Mesenchymal stem cell (in vitro differentiated cells and primary cell): ENCODE measurements at regions not wholly inside any gene's neighbourhood (a gene's known extent, or its start where the extent isn't known, plus 50 kb on each side); places are given as distances from the start of the nearest gene placed in this dataset.

Experiments
- DNase-seq: peaks from one replicate; pipeline ENCODE4 v3.0.0-alpha.2; 2013
- H2AFZ ChIP-seq: one replicate; pipeline ENCODE4 v1.6.1; 2013; ENCODE audit warnings: low read depth, mild to moderate bottlenecking, control low read depth, inconsistent platforms, low read length, moderate library complexity
- H2AK5ac ChIP-seq: 2 replicates; pipeline ENCODE4 v1.6.1; 2013; ENCODE audit warnings: low read length, moderate library complexity, mild to moderate bottlenecking, inconsistent platforms; ENCODE audit not compliant: severe bottlenecking
- H2BK120ac ChIP-seq: one replicate; pipeline ENCODE4 v1.6.1; 2013; ENCODE audit warnings: low read depth, mild to moderate bottlenecking, inconsistent platforms, low read length, moderate library complexity
- H2BK12ac ChIP-seq, 2 experiments: one replicate each; pipeline ENCODE4 v1.6.1; 2013; ENCODE audit warnings: inconsistent platforms in 2 of 2, low read length in 2 of 2, mild to moderate bottlenecking in 2 of 2, moderate library complexity in 2 of 2, control low read depth in 1 of 2
- H2BK15ac ChIP-seq: one replicate; pipeline ENCODE4 v1.6.1; 2013; ENCODE audit warnings: mild to moderate bottlenecking, low read depth, inconsistent platforms; ENCODE audit not compliant: poor library complexity, severe bottlenecking
- H2BK5ac ChIP-seq: 2 replicates; pipeline ENCODE4 v1.6.1; 2013; ENCODE audit warnings: low read depth, mild to moderate bottlenecking, low read length, control low read depth, inconsistent platforms; ENCODE audit not compliant: poor library complexity, severe bottlenecking
- H3K14ac ChIP-seq, 2 experiments: one replicate each; pipeline ENCODE4 v1.6.1; 2013; ENCODE audit warnings: inconsistent platforms in 2 of 2, low read length in 2 of 2, control low read depth in 1 of 2, mild to moderate bottlenecking in 1 of 2, moderate library complexity in 1 of 2
- H3K18ac ChIP-seq, 2 experiments: one replicate each; pipeline ENCODE4 v1.6.1; 2013; ENCODE audit warnings: inconsistent platforms in 2 of 2, low read length in 2 of 2, control low read depth in 1 of 2, low read depth in 1 of 2, mild to moderate bottlenecking in 1 of 2
- H3K23ac ChIP-seq, 2 experiments: one replicate each; pipeline ENCODE4 v1.6.1; 2013; ENCODE audit warnings: inconsistent platforms in 2 of 2, low read length in 2 of 2, mild to moderate bottlenecking in 2 of 2, moderate library complexity in 2 of 2, control low read depth in 1 of 2
- H3K27ac ChIP-seq: 2 replicates; pipeline ENCODE4 v1.5.1; 2013; ENCODE audit warnings: mild to moderate bottlenecking, moderate library complexity, low read length, control low read depth, inconsistent platforms; ENCODE audit not compliant: poor library complexity, severe bottlenecking
- H3K27me3 ChIP-seq, 2 experiments: 2 replicates each; pipeline versions ENCODE4 v1.6.1 to v1.7.0; 2013; ENCODE audit warnings: low read length in 2 of 2, mild to moderate bottlenecking in 2 of 2, moderate library complexity in 2 of 2, control low read depth in 1 of 2, inconsistent platforms in 1 of 2; ENCODE audit not compliant: control insufficient read depth in 1 of 2, insufficient read depth in 1 of 2
- H3K36me3 ChIP-seq, 2 experiments: 2 replicates each; pipeline versions ENCODE4 v1.6.1 to v1.7.0; 2013; ENCODE audit warnings: low read length in 2 of 2, control low read depth in 1 of 2, inconsistent platforms in 1 of 2, low read depth in 1 of 2, mild to moderate bottlenecking in 1 of 2; ENCODE audit not compliant: insufficient read depth in 2 of 2, control insufficient read depth in 1 of 2
- H3K4ac ChIP-seq, 2 experiments: one replicate each; pipeline ENCODE4 v1.6.1; 2013; ENCODE audit warnings: inconsistent platforms in 2 of 2, low read length in 2 of 2, mild to moderate bottlenecking in 2 of 2, moderate library complexity in 2 of 2, control low read depth in 1 of 2, low read depth in 1 of 2
- H3K4me1 ChIP-seq: 2 replicates; pipeline ENCODE4 v1.6.1; 2013; ENCODE audit warnings: low read depth, low read length, control low read depth; ENCODE audit not compliant: control insufficient read depth, insufficient read depth
- H3K4me2 ChIP-seq: 2 replicates; pipeline ENCODE4 v1.6.1; 2013; ENCODE audit warnings: low read length, mild to moderate bottlenecking, inconsistent platforms; ENCODE audit not compliant: poor library complexity, severe bottlenecking
- H3K4me3 ChIP-seq, 2 experiments: 2 replicates each; pipeline versions ENCODE4 v1.5.1 to v1.7.0; 2013; ENCODE audit warnings: low read length in 2 of 2, mild to moderate bottlenecking in 2 of 2, control low read depth in 1 of 2, low read depth in 1 of 2; ENCODE audit not compliant: insufficient read depth in 1 of 2
- H3K79me1 ChIP-seq: replicated peaks from 2 replicates; pipeline ENCODE4 v1.6.1; 2013; ENCODE audit warnings: mild to moderate bottlenecking, control low read depth, low read length, inconsistent platforms; ENCODE audit not compliant: poor library complexity, severe bottlenecking
- H3K9ac ChIP-seq: 2 replicates; pipeline ENCODE4 v1.7.0; 2013; ENCODE audit warnings: mild to moderate bottlenecking, low read length, moderate library complexity
- H3K9me3 ChIP-seq: 2 replicates; pipeline ENCODE4 v1.7.0; 2013; ENCODE audit warnings: mild to moderate bottlenecking, low read length; ENCODE audit not compliant: control insufficient read depth
- H4K8ac ChIP-seq: one replicate; pipeline ENCODE4 v1.6.1; 2013; ENCODE audit warnings: inconsistent platforms, mild to moderate bottlenecking, low read length, moderate library complexity
- H4K91ac ChIP-seq: one replicate; pipeline ENCODE4 v1.6.1; 2013; ENCODE audit warnings: mild to moderate bottlenecking, low read length, inconsistent platforms
- WGBS: methylation state at CpG from one replicate; pipeline ENCODE4 v1.1.7; 2013; ENCODE audit warnings: mixed read lengths; 5-methylcytosine and 5-hydroxymethylcytosine counted together

DNA sequence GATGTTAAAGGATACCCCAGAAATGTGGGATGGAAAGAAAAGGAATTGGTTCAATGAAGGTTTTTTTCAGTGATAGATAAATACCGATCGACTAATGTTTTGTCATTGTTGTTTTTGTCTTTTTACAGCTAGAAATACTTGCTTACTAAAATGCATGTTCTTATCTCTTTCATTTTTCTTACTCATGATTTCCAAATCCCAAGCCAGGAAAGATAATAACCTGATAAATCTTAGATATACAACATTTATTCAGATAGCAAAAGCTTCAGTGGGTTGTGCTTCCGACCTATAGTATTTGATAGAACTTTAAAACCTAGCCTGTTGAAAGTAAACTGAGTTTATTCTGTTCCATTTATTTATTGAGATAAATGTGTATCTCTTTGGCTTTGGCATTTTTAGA, 187.5 kb downstream of the EDN1 start:
- Histone ChIP-seq H3K9ac (no peak overlapping the region), H4K91ac (no peak overlapping the region), H3K14ac (no peak overlapping the region), H3K4ac (no peak overlapping the region), H3K4me2 (no peak overlapping the region), H4K8ac (no peak overlapping the region), H2AK5ac (no peak overlapping the region), H2BK120ac (no peak overlapping the region), H3K4me3 (no peak overlapping the region), H3K4me1 (no peaks in the 10 kb centered on the region), H3K79me1 (no peaks in the 10 kb centered on the region), H3K27ac (no peak overlapping the region), H3K9me3 (no peaks in the 10 kb centered on the region), H2BK5ac (no peak overlapping the region), H2BK15ac (no peak overlapping the region), H3K36me3 (no peaks in the 10 kb centered on the region), H2BK12ac (no peak overlapping the region), H3K18ac (no peak overlapping the region), H2AFZ (no peak overlapping the region), H3K23ac (no peak overlapping the region), H3K27me3 (no peaks in the 10 kb centered on the region)
- no peak for DNase-seq
- WGBS, result 100% methylated on average over 1 of the region's 3 CpGs

- Histone ChIP-seq H2BK15ac (no peak overlapping the region), H3K36me3 (no peaks in the 10 kb centered on the region), H2AFZ (no peak overlapping the region), H3K14ac (no peak overlapping the region), H4K91ac (no peak overlapping the region), H3K9ac (no peak overlapping the region), H3K4me2 (no peak overlapping the region), H2AK5ac (no peak overlapping the region), H3K27me3 (no peaks in the 10 kb centered on the region), H3K18ac (no peak overlapping the region), H2BK5ac (no peak overlapping the region), H3K4me1 (no peaks in the 10 kb centered on the region), H3K23ac (no peak overlapping the region), H3K4me3 (no peak overlapping the region), H3K9me3 (no peaks in the 10 kb centered on the region), H3K4ac (no peak overlapping the region), H4K8ac (no peak overlapping the region), H3K27ac (no peak overlapping the region), H2BK12ac (no peak overlapping the region), H2BK120ac (no peak overlapping the region), H3K79me1 (no peaks in the 10 kb centered on the region)
- DNase-seq, result no peak
- 94% methylated on average over 2 of the region's 3 CpGs for WGBS
Measured at GRCh38 chr6:12478921-12479320, 188.8 kb downstream of the EDN1 start.

DNA sequence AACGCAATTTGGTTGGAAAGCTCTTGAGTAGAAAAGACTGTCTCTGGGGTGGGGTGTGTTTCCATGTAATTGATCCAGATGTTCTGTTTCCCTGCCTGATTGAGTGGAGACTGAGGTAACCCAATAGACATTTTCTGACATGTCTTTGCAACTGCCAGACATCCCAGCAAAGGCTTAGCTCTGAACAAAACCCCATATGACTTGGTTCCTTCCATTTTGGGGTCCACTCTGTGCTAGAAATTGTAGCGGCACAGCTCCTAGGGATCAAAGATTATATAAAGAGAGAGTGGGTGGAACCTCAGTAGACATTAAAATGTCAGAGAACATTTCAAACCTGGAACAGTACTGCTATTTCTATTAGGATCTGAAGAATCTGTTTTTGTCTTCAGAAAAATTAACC, 189.3 kb downstream of the EDN1 start:
- Histone ChIP-seq H2AFZ (no peak overlapping the region), H4K8ac (no peak overlapping the region), H3K9me3 (no peaks in the 10 kb centered on the region), H4K91ac (no peak overlapping the region), H3K4me1 (no peaks in the 10 kb centered on the region), H2BK12ac (no peak overlapping the region), H2BK120ac (no peak overlapping the region), H3K4me2 (no peak overlapping the region), H3K27me3 (no peaks in the 10 kb centered on the region), H3K36me3 (no peaks in the 10 kb centered on the region), H2BK5ac (no peak overlapping the region), H2BK15ac (no peak overlapping the region), H2AK5ac (no peak overlapping the region), H3K14ac (no peak overlapping the region), H3K18ac (no peak overlapping the region), H3K4me3 (no peak overlapping the region), H3K9ac (no peak overlapping the region), H3K23ac (no peak overlapping the region), H3K79me1 (no peaks in the 10 kb centered on the region), H3K4ac (no peak overlapping the region), H3K27ac (no peak overlapping the region)
- WGBS, result 100% methylated on average over 2 of the region's 2 CpGs
- DNase-seq, result no peak

DNA sequence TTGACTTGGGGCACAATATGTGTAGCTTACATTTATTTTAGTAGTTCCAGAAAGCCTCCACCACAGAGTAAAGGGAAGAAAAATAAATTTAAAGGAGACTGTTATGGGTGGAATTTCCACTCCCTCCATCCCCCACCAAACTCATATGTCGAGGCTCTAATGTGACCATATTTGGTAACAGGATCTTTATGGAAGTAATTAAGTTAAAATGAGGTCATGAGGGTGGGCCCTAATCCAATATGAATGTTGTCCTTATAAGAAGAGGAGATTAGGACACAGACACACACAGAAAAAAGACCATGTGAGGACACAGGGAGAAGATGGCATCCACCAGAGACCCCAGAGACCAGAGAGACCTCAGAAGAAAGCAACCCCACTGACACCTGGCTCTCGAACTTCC, 189.7 kb downstream of the EDN1 start:
- WGBS, result no CpG with 5 or more reads among the region's 2 CpGs
- Histone ChIP-seq H2BK15ac (no peak overlapping the region), H3K27ac (no peak overlapping the region), H3K27me3 (no peaks in the 10 kb centered on the region), H2AFZ (no peak overlapping the region), H3K4me2 (no peak overlapping the region), H2BK120ac (no peak overlapping the region), H3K14ac (no peak overlapping the region), H2AK5ac (no peak overlapping the region), H3K18ac (no peak overlapping the region), H4K8ac (no peak overlapping the region), H3K79me1 (no peaks in the 10 kb centered on the region), H3K4ac (no peak overlapping the region), H3K9me3 (no peaks in the 10 kb centered on the region), H2BK12ac (no peak overlapping the region), H3K9ac (no peak overlapping the region), H3K36me3 (no peaks in the 10 kb centered on the region), H3K4me1 (no peaks in the 10 kb centered on the region), H3K23ac (no peak overlapping the region), H2BK5ac (no peak overlapping the region), H4K91ac (no peak overlapping the region), H3K4me3 (no peak overlapping the region)
- DNase-seq, result no peak
